ENCODE measurements at regions not wholly inside any gene's neighbourhood (a gene's known extent, or its start where the extent isn't known, plus 50 kb on each side); places are given as distances from the start of the nearest gene placed in this dataset.
A peak's percentile ranks its signal among the peaks of the same experiment; 100 is the strongest.

DNA sequence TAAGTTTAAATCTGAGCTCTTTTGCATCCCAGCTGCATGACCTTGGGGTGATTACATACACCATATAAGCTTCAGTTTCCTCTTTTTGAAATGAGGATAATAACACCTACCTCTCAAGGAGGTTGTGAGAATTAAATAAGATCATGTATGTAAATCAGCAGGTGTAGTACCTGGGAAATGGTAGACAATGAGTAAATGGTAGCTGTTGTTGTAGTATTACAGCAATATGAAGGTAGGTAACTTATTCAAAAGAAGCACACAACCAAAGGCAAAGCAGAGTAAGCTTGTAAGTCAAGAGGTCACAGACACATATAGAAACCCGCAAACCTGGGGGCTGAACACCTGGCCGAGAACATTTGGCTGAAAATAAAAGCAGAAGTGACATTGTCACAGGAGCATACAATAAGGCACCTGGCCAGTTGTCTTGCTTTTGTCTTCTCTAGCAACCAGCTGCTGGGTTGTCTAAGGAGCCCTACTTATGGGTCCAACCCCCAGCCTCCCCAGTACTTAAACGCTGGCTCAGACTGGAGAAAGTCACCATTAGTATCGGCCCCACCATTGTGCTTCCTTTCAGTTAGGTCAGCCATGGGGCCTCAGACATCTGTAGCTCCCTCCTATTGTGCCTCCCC lies 203.6 kb upstream of the MKLN1 start:
- no peak overlapping the region for H3K4me3 ChIP-seq (ENCODE audit: low read length in 2 of 2)
- H3K36me3 ChIP-seq (ENCODE audit: control insufficient read depth in 2 of 2, insufficient read depth in 2 of 2, low read length in 1 of 2) = no peaks in the 10 kb centered on the region
- peaks cover 0 to 7% of the 10 kb centered on the region in 2 donors for H3K9me3 ChIP-seq (ENCODE audit: control insufficient read depth in 2 of 2, insufficient read depth in 1 of 2, low read length in 1 of 2)
- WGBS = 64% methylated on average over 4 of the region's 4 CpGs
- no peaks in the 10 kb centered on the region for H3K27me3 ChIP-seq (ENCODE audit: control insufficient read depth in 2 of 2, insufficient read depth in 1 of 2, low read length in 1 of 2)
- peak in 1 of 9 donors; percentile 23 for DNase-seq (ENCODE audit: low read depth in 6 of 9, low spot score in 9 of 9)
- H3K27ac ChIP-seq (ENCODE audit: low read depth in 1 of 2, low read length in 1 of 2) = no peak overlapping the region
- H3K4me1 ChIP-seq (ENCODE audit: control insufficient read depth in 2 of 2, insufficient read depth in 2 of 2, low read length in 2 of 2) = no peaks in the 10 kb centered on the region

DNA sequence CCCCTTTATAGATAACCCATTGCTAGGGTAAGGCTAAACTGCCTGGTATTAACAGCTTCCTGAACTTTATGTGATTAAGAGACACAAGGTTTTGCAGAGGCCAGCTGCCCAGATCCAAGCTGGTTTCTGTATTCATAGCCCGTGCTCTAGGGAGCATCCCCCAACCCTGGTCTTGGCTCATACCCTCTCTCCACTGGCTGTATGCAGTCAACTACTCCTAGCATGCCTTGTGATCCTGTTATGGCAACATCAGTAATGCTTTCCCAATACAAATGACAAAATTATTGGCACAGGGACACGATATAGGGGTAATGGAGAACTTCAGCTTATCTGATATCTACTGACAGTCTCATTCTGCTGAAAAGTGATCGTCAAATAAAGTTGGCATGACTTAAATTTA lies 202.8 kb upstream of the MKLN1 start:
- Histone ChIP-seq H3K4me1 (ENCODE audit: control insufficient read depth in 2 of 2, insufficient read depth in 2 of 2, low read length in 2 of 2) (no peaks in the 10 kb centered on the region), H3K4me3 (ENCODE audit: low read length in 2 of 2) (no peak overlapping the region), H3K27ac (ENCODE audit: low read depth in 1 of 2, low read length in 1 of 2) (no peak overlapping the region), H3K9me3 (ENCODE audit: control insufficient read depth in 2 of 2, insufficient read depth in 1 of 2, low read length in 1 of 2) (no peaks in the 10 kb centered on the region), H3K27me3 (ENCODE audit: control insufficient read depth in 2 of 2, insufficient read depth in 1 of 2, low read length in 1 of 2) (no peaks in the 10 kb centered on the region), H3K36me3 (ENCODE audit: control insufficient read depth in 2 of 2, insufficient read depth in 2 of 2, low read length in 1 of 2) (no peaks in the 10 kb centered on the region)
- 91% methylated on average over 3 of the region's 3 CpGs for WGBS
- DNase-seq (ENCODE audit: low read depth in 6 of 9, low spot score in 9 of 9) = no peak

DNA sequence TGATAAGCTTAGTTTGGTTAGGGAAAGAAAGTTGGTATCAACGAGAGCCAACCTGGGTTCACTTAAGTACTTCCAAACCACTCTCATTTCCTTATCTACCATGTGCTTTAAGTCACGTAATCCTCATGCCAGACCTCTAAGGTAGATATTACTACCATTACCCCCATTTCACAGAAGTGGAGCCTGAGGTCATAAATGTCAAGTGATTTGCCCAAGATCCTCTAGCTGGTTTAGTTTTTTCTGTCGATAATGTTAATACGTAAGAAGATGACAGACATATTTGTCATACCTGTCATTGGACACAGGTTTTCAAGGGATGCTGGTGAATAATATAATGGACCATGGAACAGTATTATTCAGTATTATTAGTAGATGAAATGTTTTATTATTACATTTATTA lies 197.4 kb upstream of the MKLN1 start:
- 84% methylated on average over 4 of the region's 4 CpGs for WGBS
- Histone ChIP-seq H3K27me3 (ENCODE audit: control insufficient read depth in 2 of 2, insufficient read depth in 1 of 2, low read length in 1 of 2) (no peaks in the 10 kb centered on the region), H3K4me3 (ENCODE audit: low read length in 2 of 2) (no peak overlapping the region), H3K36me3 (ENCODE audit: control insufficient read depth in 2 of 2, insufficient read depth in 2 of 2, low read length in 1 of 2) (no peaks in the 10 kb centered on the region), H3K4me1 (ENCODE audit: control insufficient read depth in 2 of 2, insufficient read depth in 2 of 2, low read length in 2 of 2) (no peaks in the 10 kb centered on the region), H3K9me3 (ENCODE audit: control insufficient read depth in 2 of 2, insufficient read depth in 1 of 2, low read length in 1 of 2) (no peaks in the 10 kb centered on the region), H3K27ac (ENCODE audit: low read depth in 1 of 2, low read length in 1 of 2) (no peak overlapping the region)
- DNase-seq (ENCODE audit: low read depth in 6 of 9, low spot score in 9 of 9) = no peak

- Histone ChIP-seq H3K4me3 (ENCODE audit: low read length in 2 of 2) (no peak overlapping the region), H3K36me3 (ENCODE audit: control insufficient read depth in 2 of 2, insufficient read depth in 2 of 2, low read length in 1 of 2) (no peaks in the 10 kb centered on the region), H3K4me1 (ENCODE audit: control insufficient read depth in 2 of 2, insufficient read depth in 2 of 2, low read length in 2 of 2) (no peaks in the 10 kb centered on the region), H3K9me3 (ENCODE audit: control insufficient read depth in 2 of 2, insufficient read depth in 1 of 2, low read length in 1 of 2) (no peaks in the 10 kb centered on the region), H3K27me3 (ENCODE audit: control insufficient read depth in 2 of 2, insufficient read depth in 1 of 2, low read length in 1 of 2) (no peaks in the 10 kb centered on the region), H3K27ac (ENCODE audit: low read depth in 1 of 2, low read length in 1 of 2) (no peak overlapping the region)
- WGBS = 97% methylated on average over 6 of the region's 6 CpGs
- DNase-seq (ENCODE audit: low read depth in 6 of 9, low spot score in 9 of 9) = no peak
Measured at GRCh38 chr7:131131012-131131745, 196.5 kb upstream of the MKLN1 start.

DNA sequence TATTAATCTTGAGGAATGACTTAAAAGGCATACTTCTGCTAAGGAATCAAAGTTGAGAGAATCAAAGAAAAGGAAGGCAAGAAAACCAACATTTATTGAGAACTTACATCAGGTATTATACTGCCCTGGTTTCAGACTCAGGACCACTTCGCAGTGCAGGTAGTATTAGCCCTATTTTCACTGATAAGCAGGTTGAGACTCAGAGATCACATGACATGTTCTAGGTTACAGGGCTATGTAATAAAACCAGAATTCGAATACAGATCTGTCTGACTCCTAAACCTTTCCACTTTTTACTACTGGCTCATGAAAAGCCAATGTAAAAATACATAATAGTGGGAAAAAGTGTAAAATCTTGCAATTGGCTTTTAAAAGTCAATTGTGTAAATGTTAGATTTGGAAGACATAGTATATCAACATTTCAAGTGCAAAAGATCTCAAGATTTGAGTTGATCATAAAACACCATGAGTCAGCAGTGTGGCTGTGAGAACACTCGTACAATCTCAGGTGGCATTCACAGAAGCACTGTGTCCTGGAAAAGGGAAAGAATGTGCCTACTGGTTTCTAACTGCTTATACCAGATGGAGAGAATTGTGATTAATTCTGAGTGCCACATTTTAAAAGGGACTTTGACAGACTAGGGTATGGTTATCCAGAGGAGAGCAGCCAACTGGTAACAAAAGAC lies 195.8 kb upstream of the MKLN1 start:
- Histone ChIP-seq H3K27ac (ENCODE audit: low read depth in 1 of 2, low read length in 1 of 2) (no peak overlapping the region), H3K4me3 (ENCODE audit: low read length in 2 of 2) (no peak overlapping the region), H3K4me1 (ENCODE audit: control insufficient read depth in 2 of 2, insufficient read depth in 2 of 2, low read length in 2 of 2) (no peaks in the 10 kb centered on the region), H3K9me3 (ENCODE audit: control insufficient read depth in 2 of 2, insufficient read depth in 1 of 2, low read length in 1 of 2) (no peaks in the 10 kb centered on the region), H3K27me3 (ENCODE audit: control insufficient read depth in 2 of 2, insufficient read depth in 1 of 2, low read length in 1 of 2) (no peaks in the 10 kb centered on the region), H3K36me3 (ENCODE audit: control insufficient read depth in 2 of 2, insufficient read depth in 2 of 2, low read length in 1 of 2) (no peaks in the 10 kb centered on the region)
- DNase-seq (ENCODE audit: low read depth in 6 of 9, low spot score in 9 of 9) = no peak
- WGBS = 90% methylated on average over 3 of the region's 3 CpGs

GRCh38 chr7:131139462-131139861 lies 188.2 kb upstream of the MKLN1 start:
- Histone ChIP-seq H3K36me3 (ENCODE audit: control insufficient read depth in 2 of 2, insufficient read depth in 2 of 2, low read length in 1 of 2) (no peaks in the 10 kb centered on the region), H3K27ac (ENCODE audit: low read depth in 1 of 2, low read length in 1 of 2) (no peak overlapping the region), H3K4me3 (ENCODE audit: low read length in 2 of 2) (no peak overlapping the region), H3K9me3 (ENCODE audit: control insufficient read depth in 2 of 2, insufficient read depth in 1 of 2, low read length in 1 of 2) (peaks cover 0 to 5% of the 10 kb centered on the region in 2 donors), H3K4me1 (ENCODE audit: control insufficient read depth in 2 of 2, insufficient read depth in 2 of 2, low read length in 2 of 2) (no peaks in the 10 kb centered on the region), H3K27me3 (ENCODE audit: control insufficient read depth in 2 of 2, insufficient read depth in 1 of 2, low read length in 1 of 2) (no peaks in the 10 kb centered on the region)
- no peak for DNase-seq (ENCODE audit: low read depth in 6 of 9, low spot score in 9 of 9)

- WGBS = 95% methylated on average over 6 of the region's 6 CpGs
- Histone ChIP-seq H3K36me3 (ENCODE audit: control insufficient read depth in 2 of 2, insufficient read depth in 2 of 2, low read length in 1 of 2) (no peaks in the 10 kb centered on the region), H3K27me3 (ENCODE audit: control insufficient read depth in 2 of 2, insufficient read depth in 1 of 2, low read length in 1 of 2) (no peaks in the 10 kb centered on the region), H3K9me3 (ENCODE audit: control insufficient read depth in 2 of 2, insufficient read depth in 1 of 2, low read length in 1 of 2) (peaks cover 0 to 5% of the 10 kb centered on the region in 2 donors), H3K4me3 (ENCODE audit: low read length in 2 of 2) (no peak overlapping the region), H3K27ac (ENCODE audit: low read depth in 1 of 2, low read length in 1 of 2) (no peak overlapping the region), H3K4me1 (ENCODE audit: control insufficient read depth in 2 of 2, insufficient read depth in 2 of 2, low read length in 2 of 2) (no peaks in the 10 kb centered on the region)
- no peak for DNase-seq (ENCODE audit: low read depth in 6 of 9, low spot score in 9 of 9)
Measured at GRCh38 chr7:131141443-131141967, 186.2 kb upstream of the MKLN1 start.

GRCh38 chr7:131143869-131144268 lies 183.8 kb upstream of the MKLN1 start:
- peaks cover 0 to 5% of the 10 kb centered on the region in 2 donors for H3K9me3 ChIP-seq (ENCODE audit: control insufficient read depth in 2 of 2, insufficient read depth in 1 of 2, low read length in 1 of 2)
- H3K4me1 ChIP-seq (ENCODE audit: control insufficient read depth in 2 of 2, insufficient read depth in 2 of 2, low read length in 2 of 2) = no peaks in the 10 kb centered on the region
- H3K36me3 ChIP-seq (ENCODE audit: control insufficient read depth in 2 of 2, insufficient read depth in 2 of 2, low read length in 1 of 2) = no peaks in the 10 kb centered on the region
- 98% methylated on average over 4 of the region's 4 CpGs for WGBS
- H3K4me3 ChIP-seq (ENCODE audit: low read length in 2 of 2) = no peak overlapping the region
- H3K27me3 ChIP-seq (ENCODE audit: control insufficient read depth in 2 of 2, insufficient read depth in 1 of 2, low read length in 1 of 2) = no peaks in the 10 kb centered on the region
- no peak overlapping the region for H3K27ac ChIP-seq (ENCODE audit: low read depth in 1 of 2, low read length in 1 of 2)
- DNase-seq (ENCODE audit: low read depth in 6 of 9, low spot score in 9 of 9) = no peak

GRCh38 chr7:131145026-131145425 lies 182.7 kb upstream of the MKLN1 start:
- 98% methylated on average over 8 of the region's 8 CpGs for WGBS
- no peak for DNase-seq (ENCODE audit: low read depth in 6 of 9, low spot score in 9 of 9)
- H3K4me1 ChIP-seq (ENCODE audit: control insufficient read depth in 2 of 2, insufficient read depth in 2 of 2, low read length in 2 of 2) = no peaks in the 10 kb centered on the region
- no peaks in the 10 kb centered on the region for H3K27me3 ChIP-seq (ENCODE audit: control insufficient read depth in 2 of 2, insufficient read depth in 1 of 2, low read length in 1 of 2)
- peaks cover 0 to 5% of the 10 kb centered on the region in 2 donors for H3K9me3 ChIP-seq (ENCODE audit: control insufficient read depth in 2 of 2, insufficient read depth in 1 of 2, low read length in 1 of 2)
- no peak overlapping the region for H3K4me3 ChIP-seq (ENCODE audit: low read length in 2 of 2)
- no peaks in the 10 kb centered on the region for H3K36me3 ChIP-seq (ENCODE audit: control insufficient read depth in 2 of 2, insufficient read depth in 2 of 2, low read length in 1 of 2)
- H3K27ac ChIP-seq (ENCODE audit: low read depth in 1 of 2, low read length in 1 of 2) = no peak overlapping the region
